ENCODE measurements at regions not wholly inside any gene's neighbourhood (a gene's known extent, or its start where the extent isn't known, plus 50 kb on each side); places are given as distances from the start of the nearest gene placed in this dataset.

DNA sequence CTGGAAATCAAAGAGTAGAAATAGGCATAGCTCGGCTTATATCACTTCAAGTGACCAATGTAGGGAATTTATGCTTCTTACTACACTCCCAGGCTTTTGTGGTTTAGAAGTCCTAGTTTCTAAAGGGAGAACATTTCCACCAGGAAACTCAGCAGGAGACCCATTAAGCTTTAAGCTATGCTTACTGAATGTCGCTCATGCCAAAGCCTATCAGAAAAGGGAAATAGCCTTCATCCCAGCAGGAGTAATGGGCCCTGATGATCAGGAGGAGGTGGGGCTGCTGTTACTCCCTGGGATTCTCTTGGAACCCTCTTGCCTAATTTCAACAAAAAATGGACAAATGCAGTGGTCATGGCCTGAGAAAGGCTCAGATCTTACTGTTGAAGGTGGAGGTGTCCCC, 54.5 kb upstream of the SEMA6A start:
- TF ChIP-seq, protein P1, sequence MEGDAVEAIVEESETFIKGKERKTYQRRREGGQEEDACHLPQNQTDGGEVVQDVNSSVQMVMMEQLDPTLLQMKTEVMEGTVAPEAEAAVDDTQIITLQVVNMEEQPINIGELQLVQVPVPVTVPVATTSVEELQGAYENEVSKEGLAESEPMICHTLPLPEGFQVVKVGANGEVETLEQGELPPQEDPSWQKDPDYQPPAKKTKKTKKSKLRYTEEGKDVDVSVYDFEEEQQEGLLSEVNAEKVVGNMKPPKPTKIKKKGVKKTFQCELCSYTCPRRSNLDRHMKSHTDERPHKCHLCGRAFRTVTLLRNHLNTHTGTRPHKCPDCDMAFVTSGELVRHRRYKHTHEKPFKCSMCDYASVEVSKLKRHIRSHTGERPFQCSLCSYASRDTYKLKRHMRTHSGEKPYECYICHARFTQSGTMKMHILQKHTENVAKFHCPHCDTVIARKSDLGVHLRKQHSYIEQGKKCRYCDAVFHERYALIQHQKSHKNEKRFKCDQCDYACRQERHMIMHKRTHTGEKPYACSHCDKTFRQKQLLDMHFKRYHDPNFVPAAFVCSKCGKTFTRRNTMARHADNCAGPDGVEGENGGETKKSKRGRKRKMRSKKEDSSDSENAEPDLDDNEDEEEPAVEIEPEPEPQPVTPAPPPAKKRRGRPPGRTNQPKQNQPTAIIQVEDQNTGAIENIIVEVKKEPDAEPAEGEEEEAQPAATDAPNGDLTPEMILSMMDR (IDR thresholded peaks at IDR 0.05), result no peak
- no peak for TF ChIP-seq EP300 (IDR thresholded peaks at IDR 0.05)
